PC-3 (cell line): ENCODE measurements at regions not wholly inside any gene's neighbourhood (a gene's known extent, or its start where the extent isn't known, plus 50 kb on each side); places are given as distances from the start of the nearest gene placed in this dataset.

ENCODE experiments used
- EZH2 ChIP-seq: fragments of 300-600 bp; sonication (generic); IDR thresholded peaks from one replicate; pipeline ENCODE4 v1.6.1; 2017; ENCODE audit warnings: antibody characterized with exemption, mild to moderate bottlenecking, low read length; ENCODE audit not compliant: unreplicated experiment
- EZH2phosphoT487 ChIP-seq: fragments of 300-600 bp; sonication (generic); IDR thresholded peaks from 2 replicates; pipeline ENCODE4 v1.6.1; 2018; ENCODE audit warnings: mild to moderate bottlenecking, antibody characterized with exemption, low read length, borderline replicate concordance
- TF ChIP-seq, protein P1 (sequence below): fragments of 300-600 bp; sonication (generic); conservative IDR thresholded peaks from 2 replicates; pipeline ENCODE4 v1.5.1; 2017; ENCODE audit warnings: antibody characterized with exemption, low read depth, mild to moderate bottlenecking, low read length

DNA sequence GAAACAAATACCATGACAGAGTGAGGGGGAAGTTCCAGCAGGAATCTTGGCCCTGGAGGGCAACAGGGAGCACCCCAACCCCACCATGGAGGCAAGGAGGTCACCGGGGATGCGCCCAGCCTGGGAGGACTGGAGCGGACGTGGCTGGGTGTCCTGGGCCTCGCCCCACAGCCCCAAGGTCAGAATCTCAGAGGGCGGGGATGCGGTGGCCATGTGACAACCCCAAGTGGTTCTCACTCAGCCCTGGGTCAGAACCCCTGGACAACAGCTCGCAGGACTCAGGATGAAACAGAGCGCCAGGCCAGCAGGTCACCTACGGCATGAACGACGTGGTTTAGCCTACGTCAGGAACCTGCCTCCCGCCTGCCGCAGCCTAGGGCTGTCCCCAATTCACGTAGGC lies 64.0 kb upstream of the ZNF354A start:
- TF ChIP-seq, protein P1, sequence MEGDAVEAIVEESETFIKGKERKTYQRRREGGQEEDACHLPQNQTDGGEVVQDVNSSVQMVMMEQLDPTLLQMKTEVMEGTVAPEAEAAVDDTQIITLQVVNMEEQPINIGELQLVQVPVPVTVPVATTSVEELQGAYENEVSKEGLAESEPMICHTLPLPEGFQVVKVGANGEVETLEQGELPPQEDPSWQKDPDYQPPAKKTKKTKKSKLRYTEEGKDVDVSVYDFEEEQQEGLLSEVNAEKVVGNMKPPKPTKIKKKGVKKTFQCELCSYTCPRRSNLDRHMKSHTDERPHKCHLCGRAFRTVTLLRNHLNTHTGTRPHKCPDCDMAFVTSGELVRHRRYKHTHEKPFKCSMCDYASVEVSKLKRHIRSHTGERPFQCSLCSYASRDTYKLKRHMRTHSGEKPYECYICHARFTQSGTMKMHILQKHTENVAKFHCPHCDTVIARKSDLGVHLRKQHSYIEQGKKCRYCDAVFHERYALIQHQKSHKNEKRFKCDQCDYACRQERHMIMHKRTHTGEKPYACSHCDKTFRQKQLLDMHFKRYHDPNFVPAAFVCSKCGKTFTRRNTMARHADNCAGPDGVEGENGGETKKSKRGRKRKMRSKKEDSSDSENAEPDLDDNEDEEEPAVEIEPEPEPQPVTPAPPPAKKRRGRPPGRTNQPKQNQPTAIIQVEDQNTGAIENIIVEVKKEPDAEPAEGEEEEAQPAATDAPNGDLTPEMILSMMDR: no peak
- TF ChIP-seq EZH2 (no peak), EZH2phosphoT487 (no peak)
